Activated T-cell treated with anti-CD3 and anti-CD28 coated beads for 24 hours (primary cell): ENCODE measurements at regions not wholly inside any gene's neighbourhood (a gene's known extent, or its start where the extent isn't known, plus 50 kb on each side); places are given as distances from the start of the nearest gene placed in this dataset.

ENCODE experiments used
- DNase-seq: peaks from one replicate; pipeline ENCODE4 v3.0.0-alpha.2; 2020; ENCODE audit warnings: low read depth

- no peak for DNase-seq
These were observed 242.8 kb downstream of the KLF6 start for GRCh38 chr10:3542185-3542611.

- DNase-seq = no peak
These were observed 245.2 kb downstream of the KLF6 start for GRCh38 chr10:3539696-3540383.

- no peak for DNase-seq
These were observed 246.1 kb downstream of the KLF6 start for GRCh38 chr10:3538656-3539531.

- DNase-seq = no peak
These were observed 246.7 kb downstream of the KLF6 start for GRCh38 chr10:3538291-3538655.

- DNase-seq = no peak
These were observed 247.5 kb downstream of the KLF6 start for GRCh38 chr10:3537518-3537917.

GRCh38 chr10:3535001-3535400 lies 250.0 kb downstream of the KLF6 start:
- no peak for DNase-seq

- DNase-seq = no peak
These were observed 250.6 kb downstream of the KLF6 start for GRCh38 chr10:3534433-3534832.

GRCh38 chr10:3533296-3533695 lies 251.7 kb downstream of the KLF6 start:
- DNase-seq = no peak

GRCh38 chr10:3532644-3533043 lies 252.4 kb downstream of the KLF6 start:
- DNase-seq = no peak

- no peak for DNase-seq
These were observed 253.3 kb downstream of the KLF6 start for GRCh38 chr10:3531670-3532069.

- DNase-seq = no peak
These were observed 254.0 kb downstream of the KLF6 start for GRCh38 chr10:3530783-3531645.

- DNase-seq = no peak
These were observed 254.7 kb downstream of the KLF6 start for GRCh38 chr10:3530346-3530745.

- no peak for DNase-seq
These were observed 255.3 kb downstream of the KLF6 start for GRCh38 chr10:3529691-3530090.

GRCh38 chr10:3528823-3529403 lies 256.1 kb downstream of the KLF6 start:
- no peak for DNase-seq

- DNase-seq = no peak
These were observed 256.7 kb downstream of the KLF6 start for GRCh38 chr10:3528271-3528670.

- no peak for DNase-seq
These were observed 257.1 kb downstream of the KLF6 start for GRCh38 chr10:3527869-3528268.

- DNase-seq = no peak
These were observed 258.1 kb downstream of the KLF6 start for GRCh38 chr10:3526727-3527501.

GRCh38 chr10:3525832-3526449 lies 259.1 kb downstream of the KLF6 start:
- DNase-seq = no peak

GRCh38 chr10:3524086-3524960 lies 260.7 kb downstream of the KLF6 start:
- no peak for DNase-seq
